ENCODE measurements at regions not wholly inside any gene's neighbourhood (a gene's known extent, or its start where the extent isn't known, plus 50 kb on each side); places are given as distances from the start of the nearest gene placed in this dataset.
"Not testable (repeated sequence)": the region's sequence is repeated elsewhere in the genome, so short reads cannot be mapped to it uniquely, and the experiment has no call there.

DNA sequence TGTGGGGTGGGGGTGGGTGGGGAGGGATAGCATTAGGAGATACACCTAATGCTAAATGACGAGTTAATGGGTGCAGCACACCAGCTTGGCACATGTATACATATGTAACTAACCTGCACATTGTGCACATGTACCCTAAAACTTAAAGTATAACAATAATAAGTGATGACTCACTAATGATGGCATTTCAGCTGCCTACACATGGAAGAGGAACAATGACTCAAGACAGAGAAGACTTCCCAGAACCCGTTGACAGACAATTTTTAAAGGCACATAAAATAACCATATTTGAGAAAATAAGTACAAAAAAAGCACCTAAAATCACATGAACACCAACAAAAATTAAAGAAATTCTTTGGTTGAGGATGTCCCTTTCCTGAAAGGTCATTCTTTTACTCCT lies 107.3 kb downstream of the FANCF start:
- TF ChIP-seq, protein P1, sequence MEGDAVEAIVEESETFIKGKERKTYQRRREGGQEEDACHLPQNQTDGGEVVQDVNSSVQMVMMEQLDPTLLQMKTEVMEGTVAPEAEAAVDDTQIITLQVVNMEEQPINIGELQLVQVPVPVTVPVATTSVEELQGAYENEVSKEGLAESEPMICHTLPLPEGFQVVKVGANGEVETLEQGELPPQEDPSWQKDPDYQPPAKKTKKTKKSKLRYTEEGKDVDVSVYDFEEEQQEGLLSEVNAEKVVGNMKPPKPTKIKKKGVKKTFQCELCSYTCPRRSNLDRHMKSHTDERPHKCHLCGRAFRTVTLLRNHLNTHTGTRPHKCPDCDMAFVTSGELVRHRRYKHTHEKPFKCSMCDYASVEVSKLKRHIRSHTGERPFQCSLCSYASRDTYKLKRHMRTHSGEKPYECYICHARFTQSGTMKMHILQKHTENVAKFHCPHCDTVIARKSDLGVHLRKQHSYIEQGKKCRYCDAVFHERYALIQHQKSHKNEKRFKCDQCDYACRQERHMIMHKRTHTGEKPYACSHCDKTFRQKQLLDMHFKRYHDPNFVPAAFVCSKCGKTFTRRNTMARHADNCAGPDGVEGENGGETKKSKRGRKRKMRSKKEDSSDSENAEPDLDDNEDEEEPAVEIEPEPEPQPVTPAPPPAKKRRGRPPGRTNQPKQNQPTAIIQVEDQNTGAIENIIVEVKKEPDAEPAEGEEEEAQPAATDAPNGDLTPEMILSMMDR (IDR thresholded peaks at IDR 0.05): not testable (repeated sequence)
- not testable (repeated sequence) for TF ChIP-seq POLR2AphosphoS5 (IDR thresholded peaks at IDR 0.05; ENCODE audit: low read depth, low read length); SIN3A (IDR thresholded peaks at IDR 0.05; ENCODE audit: borderline replicate concordance, insufficient read depth, low read depth, low read length); TCF7L2 (IDR thresholded peaks at IDR 0.05; ENCODE audit: low read depth, low read length)
- TF ChIP-seq, protein P2, sequence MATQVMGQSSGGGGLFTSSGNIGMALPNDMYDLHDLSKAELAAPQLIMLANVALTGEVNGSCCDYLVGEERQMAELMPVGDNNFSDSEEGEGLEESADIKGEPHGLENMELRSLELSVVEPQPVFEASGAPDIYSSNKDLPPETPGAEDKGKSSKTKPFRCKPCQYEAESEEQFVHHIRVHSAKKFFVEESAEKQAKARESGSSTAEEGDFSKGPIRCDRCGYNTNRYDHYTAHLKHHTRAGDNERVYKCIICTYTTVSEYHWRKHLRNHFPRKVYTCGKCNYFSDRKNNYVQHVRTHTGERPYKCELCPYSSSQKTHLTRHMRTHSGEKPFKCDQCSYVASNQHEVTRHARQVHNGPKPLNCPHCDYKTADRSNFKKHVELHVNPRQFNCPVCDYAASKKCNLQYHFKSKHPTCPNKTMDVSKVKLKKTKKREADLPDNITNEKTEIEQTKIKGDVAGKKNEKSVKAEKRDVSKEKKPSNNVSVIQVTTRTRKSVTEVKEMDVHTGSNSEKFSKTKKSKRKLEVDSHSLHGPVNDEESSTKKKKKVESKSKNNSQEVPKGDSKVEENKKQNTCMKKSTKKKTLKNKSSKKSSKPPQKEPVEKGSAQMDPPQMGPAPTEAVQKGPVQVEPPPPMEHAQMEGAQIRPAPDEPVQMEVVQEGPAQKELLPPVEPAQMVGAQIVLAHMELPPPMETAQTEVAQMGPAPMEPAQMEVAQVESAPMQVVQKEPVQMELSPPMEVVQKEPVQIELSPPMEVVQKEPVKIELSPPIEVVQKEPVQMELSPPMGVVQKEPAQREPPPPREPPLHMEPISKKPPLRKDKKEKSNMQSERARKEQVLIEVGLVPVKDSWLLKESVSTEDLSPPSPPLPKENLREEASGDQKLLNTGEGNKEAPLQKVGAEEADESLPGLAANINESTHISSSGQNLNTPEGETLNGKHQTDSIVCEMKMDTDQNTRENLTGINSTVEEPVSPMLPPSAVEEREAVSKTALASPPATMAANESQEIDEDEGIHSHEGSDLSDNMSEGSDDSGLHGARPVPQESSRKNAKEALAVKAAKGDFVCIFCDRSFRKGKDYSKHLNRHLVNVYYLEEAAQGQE (IDR thresholded peaks at IDR 0.05; ENCODE audit: insufficient read depth in 1 of 2, low read depth in 2 of 2, low read length in 1 of 2): not testable (repeated sequence)
